Osteoblast (primary cell): ENCODE measurements at regions not wholly inside any gene's neighbourhood (a gene's known extent, or its start where the extent isn't known, plus 50 kb on each side); places are given as distances from the start of the nearest gene placed in this dataset.

ENCODE experiments used
- DNase-seq: peaks from one replicate; pipeline ENCODE4 v3.0.0; 2011; ENCODE audit warnings: low spot score, mixed read lengths; ENCODE audit not compliant: insufficient read length; ENCODE audit errors: missing footprints
- H2AFZ ChIP-seq: 2 replicates; pipeline ENCODE4 v1.6.0; 2011; ENCODE audit warnings: mild to moderate bottlenecking, low read length
- H3K27ac ChIP-seq: 2 replicates; pipeline ENCODE4 v1.5.1; 2011; ENCODE audit warnings: mild to moderate bottlenecking, low read depth, low read length, moderate library complexity
- H3K27me3 ChIP-seq: 2 replicates; pipeline ENCODE4 v1.6.0; 2012; ENCODE audit warnings: mild to moderate bottlenecking, control low read depth, inconsistent platforms, low read length, moderate library complexity; ENCODE audit not compliant: insufficient read depth
- H3K36me3 ChIP-seq: 2 replicates; pipeline ENCODE4 v1.5.1; 2011; ENCODE audit warnings: mild to moderate bottlenecking, low read length, control low read depth, moderate library complexity; ENCODE audit not compliant: insufficient read depth
- H3K4me1 ChIP-seq: 2 replicates; pipeline ENCODE4 v1.5.1; 2011; ENCODE audit warnings: mild to moderate bottlenecking, low read length, control low read depth, moderate library complexity; ENCODE audit not compliant: insufficient read depth
- H3K4me2 ChIP-seq: 2 replicates; pipeline ENCODE4 v1.6.0; 2011; ENCODE audit warnings: mild to moderate bottlenecking, low read length; ENCODE audit not compliant: insufficient read depth
- H3K4me3 ChIP-seq: fragments of 200-600 bp; sonication (generic); 3 replicates; pipeline ENCODE4 v1.5.1; 2012; ENCODE audit warnings: mild to moderate bottlenecking, low read length, inconsistent platforms; ENCODE audit not compliant: insufficient read depth
- H3K79me2 ChIP-seq: 2 replicates; pipeline ENCODE4 v1.6.0; 2012; ENCODE audit warnings: mild to moderate bottlenecking, low read length, control low read depth, inconsistent platforms; ENCODE audit not compliant: insufficient read depth
- H3K9me3 ChIP-seq: 2 replicates; pipeline ENCODE4 v1.5.1; 2011; ENCODE audit warnings: low read depth, low read length, control low read depth
- H4K20me1 ChIP-seq: 2 replicates; pipeline ENCODE4 v1.6.0; 2012; ENCODE audit warnings: mild to moderate bottlenecking, low read length, control low read depth; ENCODE audit not compliant: insufficient read depth
- TF ChIP-seq, protein P1 (sequence below): IDR thresholded peaks from 2 replicates; pipeline ENCODE4 v1.5.1; 2011; ENCODE audit warnings: mild to moderate bottlenecking, low read depth, low read length, moderate library complexity; ENCODE audit errors: extremely low read depth

DNA sequence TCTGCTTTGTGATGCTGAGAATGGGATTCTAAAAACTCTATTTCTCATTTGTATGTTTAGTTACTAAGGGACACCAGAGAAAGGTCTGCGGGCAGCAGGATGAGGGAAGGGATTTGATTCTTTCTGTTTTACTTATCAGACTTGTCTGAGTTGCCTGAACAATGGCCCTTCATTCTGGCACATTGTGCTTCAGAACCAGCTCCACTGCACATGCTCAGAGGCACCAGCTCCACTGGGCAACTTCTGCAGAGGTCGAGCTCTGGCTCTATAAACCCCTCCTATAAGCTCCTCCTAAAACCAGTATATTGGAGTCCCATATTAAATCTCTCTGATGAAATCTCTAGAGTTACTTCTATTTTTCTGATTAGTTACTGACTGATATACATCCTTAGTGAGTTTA, 453.2 kb upstream of the CDIN1 start:
- TF ChIP-seq, protein P1, sequence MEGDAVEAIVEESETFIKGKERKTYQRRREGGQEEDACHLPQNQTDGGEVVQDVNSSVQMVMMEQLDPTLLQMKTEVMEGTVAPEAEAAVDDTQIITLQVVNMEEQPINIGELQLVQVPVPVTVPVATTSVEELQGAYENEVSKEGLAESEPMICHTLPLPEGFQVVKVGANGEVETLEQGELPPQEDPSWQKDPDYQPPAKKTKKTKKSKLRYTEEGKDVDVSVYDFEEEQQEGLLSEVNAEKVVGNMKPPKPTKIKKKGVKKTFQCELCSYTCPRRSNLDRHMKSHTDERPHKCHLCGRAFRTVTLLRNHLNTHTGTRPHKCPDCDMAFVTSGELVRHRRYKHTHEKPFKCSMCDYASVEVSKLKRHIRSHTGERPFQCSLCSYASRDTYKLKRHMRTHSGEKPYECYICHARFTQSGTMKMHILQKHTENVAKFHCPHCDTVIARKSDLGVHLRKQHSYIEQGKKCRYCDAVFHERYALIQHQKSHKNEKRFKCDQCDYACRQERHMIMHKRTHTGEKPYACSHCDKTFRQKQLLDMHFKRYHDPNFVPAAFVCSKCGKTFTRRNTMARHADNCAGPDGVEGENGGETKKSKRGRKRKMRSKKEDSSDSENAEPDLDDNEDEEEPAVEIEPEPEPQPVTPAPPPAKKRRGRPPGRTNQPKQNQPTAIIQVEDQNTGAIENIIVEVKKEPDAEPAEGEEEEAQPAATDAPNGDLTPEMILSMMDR = no peak
- Histone ChIP-seq H3K27ac (no peak overlapping the region), H3K4me2 (no peak overlapping the region), H3K27me3 (no peaks in the 10 kb centered on the region), H3K36me3 (no peaks in the 10 kb centered on the region), H3K4me3 (no peak overlapping the region), H3K4me1 (no peaks in the 10 kb centered on the region), H3K79me2 (no peaks in the 10 kb centered on the region), H4K20me1 (no peaks in the 10 kb centered on the region), H3K9me3 (no peaks in the 10 kb centered on the region), H2AFZ (no peak overlapping the region)
- no peak for DNase-seq

DNA sequence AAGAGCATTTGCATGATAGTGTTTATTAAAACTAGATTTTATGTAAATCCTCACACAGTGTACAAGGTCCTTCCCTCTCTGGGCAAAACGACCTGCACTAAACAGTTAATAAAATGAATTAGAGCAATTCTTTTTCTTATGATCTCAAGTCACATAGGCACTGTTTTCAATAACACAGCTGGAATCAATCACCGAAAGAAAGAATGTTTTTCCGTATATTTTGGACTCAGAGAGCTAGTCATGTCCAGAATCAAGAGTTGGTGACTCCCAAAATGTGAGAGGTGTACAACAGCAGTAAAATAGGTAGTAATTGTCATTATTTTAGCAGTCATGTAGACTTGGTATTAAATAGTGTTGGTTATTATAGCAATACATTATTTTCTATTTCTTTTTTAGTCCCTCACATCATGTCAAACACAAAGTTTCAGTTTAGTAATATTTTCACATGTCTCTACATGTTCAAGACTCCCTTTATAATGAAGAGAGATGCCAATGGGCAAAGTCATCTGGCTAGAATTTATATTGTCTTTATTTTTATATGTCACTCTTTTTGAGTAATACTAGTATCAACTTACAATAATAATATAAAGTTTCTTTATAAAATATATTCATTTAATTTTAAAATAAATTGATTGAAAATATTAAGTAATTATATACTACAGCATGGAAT, 448.6 kb upstream of the CDIN1 start:
- Histone ChIP-seq H3K4me3 (no peak overlapping the region), H3K27me3 (no peaks in the 10 kb centered on the region), H3K4me2 (no peak overlapping the region), H2AFZ (no peak overlapping the region), H3K4me1 (no peaks in the 10 kb centered on the region), H4K20me1 (no peaks in the 10 kb centered on the region), H3K79me2 (no peaks in the 10 kb centered on the region), H3K27ac (no peak overlapping the region), H3K36me3 (no peaks in the 10 kb centered on the region), H3K9me3 (no peaks in the 10 kb centered on the region)
- no peak for DNase-seq
- TF ChIP-seq, protein P1 = no peak

DNA sequence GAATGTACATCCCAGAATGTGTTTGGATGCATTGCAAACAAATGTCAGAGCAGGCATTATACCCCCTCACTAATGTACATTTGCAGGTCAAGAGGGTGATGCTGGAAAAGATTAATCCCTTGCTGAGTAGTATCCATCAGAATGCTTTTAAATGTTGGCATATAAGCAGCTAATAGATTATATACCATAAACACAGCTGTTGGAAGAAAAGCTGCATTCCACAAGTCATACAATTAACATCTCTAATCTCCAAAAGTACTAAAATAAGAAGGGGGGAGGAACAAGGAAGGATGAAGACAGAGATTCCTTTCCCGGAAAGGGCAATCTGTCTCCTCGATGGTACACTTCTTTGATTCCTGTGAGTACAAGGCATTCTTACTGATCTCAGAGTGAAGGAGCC, 445.7 kb upstream of the CDIN1 start:
- no peaks in the 10 kb centered on the region for H3K9me3 ChIP-seq
- no peaks in the 10 kb centered on the region for H3K27me3 ChIP-seq
- H3K4me2 ChIP-seq = no peak overlapping the region
- no peaks in the 10 kb centered on the region for H3K36me3 ChIP-seq
- no peaks in the 10 kb centered on the region for H3K4me1 ChIP-seq
- H4K20me1 ChIP-seq = no peaks in the 10 kb centered on the region
- TF ChIP-seq, protein P1 = no peak
- H2AFZ ChIP-seq = no peak overlapping the region
- H3K27ac ChIP-seq = no peak overlapping the region
- no peaks in the 10 kb centered on the region for H3K79me2 ChIP-seq
- no peak for DNase-seq
- H3K4me3 ChIP-seq = no peak overlapping the region

DNA sequence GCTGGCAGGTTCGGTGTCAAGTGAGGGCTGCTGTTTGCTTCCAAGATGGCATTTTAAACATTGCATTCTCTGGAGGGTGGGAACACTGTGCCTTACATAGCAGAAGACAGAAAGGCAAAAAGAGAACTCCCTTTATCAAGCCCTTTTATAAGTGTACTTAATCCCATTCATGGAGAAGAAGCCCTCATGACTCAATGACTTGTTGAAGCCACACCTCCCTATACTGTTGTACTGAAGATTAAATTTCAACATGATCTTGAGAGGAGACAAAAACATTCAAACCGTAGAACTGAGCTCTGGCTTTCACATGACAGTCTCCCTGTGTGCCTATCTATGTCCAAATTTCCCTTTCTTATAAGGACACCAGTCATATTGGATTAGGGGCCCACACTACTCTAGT, 443.4 kb upstream of the CDIN1 start:
- Histone ChIP-seq H2AFZ (no peak overlapping the region), H3K27me3 (no peaks in the 10 kb centered on the region), H4K20me1 (no peaks in the 10 kb centered on the region), H3K79me2 (no peaks in the 10 kb centered on the region), H3K4me1 (no peaks in the 10 kb centered on the region), H3K36me3 (no peaks in the 10 kb centered on the region), H3K9me3 (no peaks in the 10 kb centered on the region), H3K4me3 (no peak overlapping the region), H3K4me2 (no peak overlapping the region), H3K27ac (no peak overlapping the region)
- TF ChIP-seq, protein P1 = no peak
- no peak for DNase-seq
